HCT116 (cell line): ENCODE measurements at regions not wholly inside any gene's neighbourhood (a gene's known extent, or its start where the extent isn't known, plus 50 kb on each side); places are given as distances from the start of the nearest gene placed in this dataset.

ENCODE experiments used
- ATAC-seq: fragments of 200-7000 bp; cut with Tn5 transposase; 2 replicates; pipeline ENCODE4 v1.9.1; 2020; ENCODE audit warnings: mild to moderate bottlenecking, moderate library complexity
- BruUV-seq: library from RNA; stranded (reverse); fragments of 400-500 nt; replicated peaks from 2 replicates; lab custom pipeline; 2021; lab: Mats Ljungman, UMichigan
- CTCF ChIA-PET: fragments of 300-600 bp; sonication (Branson Sonifier 250); formaldehyde crosslinking; loops from one replicate; lab custom pipeline; 2021; ENCODE audit warnings: antibody characterized with exemption; lab: Charles Lee
- POLR2A ChIA-PET: fragments of 300-600, 350-600 bp; sonication (Branson Sonifier 250); formaldehyde crosslinking; loops from one replicate; lab custom pipeline; 2021; ENCODE audit warnings: antibody characterized with exemption; lab: Charles Lee
- RAD21 ChIA-PET, 2 experiments: fragments of 300-600 bp; sonication (Branson Sonifier 250); formaldehyde crosslinking; loops; one replicate each; lab custom pipeline; 2023; ENCODE audit warnings: low total read pairs in 2 of 2; ENCODE audit not compliant: uncharacterized antibody in 2 of 2, unreplicated experiment in 2 of 2, low non-redundant PET in 1 of 2; lab: Charles Lee
- DNase-seq: peaks from one replicate; pipeline ENCODE4 v3.0.0-alpha.2; 2010; ENCODE audit warnings: low read depth, low spot score
- H2AFZ ChIP-seq: fragments of 200-600 bp; shearing (Covaris generic), sonication (generic); 2 replicates; pipeline ENCODE4 v1.6.1; 2017; ENCODE audit warnings: low read depth, mixed run types, mixed read lengths, antibody characterized with exemption, low read length; ENCODE audit not compliant: poor library complexity, severe bottlenecking
- H3K27ac ChIP-seq: 2 replicates; pipeline ENCODE4 v1.5.1; 2012; ENCODE audit warnings: low read depth, low read length
- H3K27me3 ChIP-seq: fragments of 200-600 bp; sonication (generic); 2 replicates; pipeline ENCODE4 v1.6.1; 2016; ENCODE audit warnings: mixed run types, low read length, mixed read lengths; ENCODE audit not compliant: insufficient read depth
- H3K36me3 ChIP-seq, 2 experiments: fragments of 200-500 bp in 1 of 2; fragments of 200-600 bp in 1 of 2; sonication (Bioruptor generic) in 1 of 2; sonication (generic) in 1 of 2; 2 replicates each; pipeline versions ENCODE4 v1.5.1 to v1.6.1; 2014 to 2016; ENCODE audit warnings: low read length in 2 of 2, inconsistent platforms in 1 of 2, mixed read lengths in 1 of 2, mixed run types in 1 of 2; ENCODE audit not compliant: insufficient read depth in 2 of 2, control insufficient read depth in 1 of 2
- H3K4me1 ChIP-seq, 2 experiments: fragments of 200-600 bp in 1 of 2; sonication (generic) in 1 of 2; 2 replicates each; pipeline versions ENCODE4 v1.5.1 to v1.6.1; 2012 to 2017; ENCODE audit warnings: low read length in 2 of 2, inconsistent platforms in 1 of 2, mild to moderate bottlenecking in 1 of 2, mixed read lengths in 1 of 2, mixed run types in 1 of 2, moderate library complexity in 1 of 2; ENCODE audit not compliant: insufficient read depth in 2 of 2, control insufficient read depth in 1 of 2
- H3K4me2 ChIP-seq: fragments of 200-600 bp; sonication (generic); 2 replicates; pipeline ENCODE4 v1.6.1; 2017; ENCODE audit warnings: mixed run types, low read length, mixed read lengths
- H3K4me3 ChIP-seq, 2 experiments: fragments of 200-600 bp in 1 of 2; sonication (generic) in 1 of 2; replicated peaks in 1 of 2; 2 replicates each; pipeline ENCODE4 v1.5.1; 2011 to 2016; ENCODE audit warnings: low read length in 2 of 2, control low read depth in 1 of 2, low read depth in 1 of 2, mild to moderate bottlenecking in 1 of 2, mixed read lengths in 1 of 2, mixed run types in 1 of 2
- H3K79me2 ChIP-seq: fragments of 200-600 bp; sonication (generic); 2 replicates; pipeline ENCODE4 v1.6.1; 2017; ENCODE audit warnings: mild to moderate bottlenecking, mixed run types, low read length, moderate library complexity, mixed read lengths; ENCODE audit not compliant: insufficient read depth
- H3K9ac ChIP-seq: fragments of 200-600 bp; sonication (generic); 2 replicates; pipeline ENCODE4 v1.6.1; 2016; ENCODE audit warnings: low read length, mixed read lengths
- H3K9me2 ChIP-seq: fragments of 200-600 bp; sonication (generic), shearing (Covaris generic); 2 replicates; pipeline ENCODE4 v1.6.1; 2017; ENCODE audit warnings: mixed run types, mild to moderate bottlenecking, moderate library complexity; ENCODE audit not compliant: insufficient read depth
- H3K9me3 ChIP-seq, 2 experiments: fragments of 200-500 bp in 1 of 2; fragments of 200-600 bp in 1 of 2; sonication (Bioruptor generic) in 1 of 2; sonication (generic) in 1 of 2; 2 replicates each; pipeline ENCODE4 v1.6.1; 2014 to 2017; ENCODE audit warnings: low read length in 2 of 2, mixed read lengths in 2 of 2, inconsistent platforms in 1 of 2, low read depth in 1 of 2, mild to moderate bottlenecking in 1 of 2, mixed run types in 1 of 2, moderate library complexity in 1 of 2; ENCODE audit not compliant: control insufficient read depth in 1 of 2, insufficient read depth in 1 of 2
- H4K20me1 ChIP-seq: fragments of 200-600 bp; sonication (generic), shearing (Covaris generic); 2 replicates; pipeline ENCODE4 v1.6.1; 2017; ENCODE audit warnings: mixed run types, mild to moderate bottlenecking, moderate library complexity; ENCODE audit not compliant: insufficient read depth
- CEBPB ChIP-seq: IDR thresholded peaks from 2 replicates; pipeline ENCODE4 v1.6.1; 2012; ENCODE audit warnings: low read depth
- ELF1 ChIP-seq: IDR thresholded peaks from 2 replicates; pipeline ENCODE4 v1.6.1; 2012; ENCODE audit warnings: low read depth, borderline replicate concordance
- EZH2 ChIP-seq: fragments of 200-600 bp; sonication (generic); IDR thresholded peaks from 2 replicates; pipeline ENCODE4 v1.6.1; 2017; ENCODE audit warnings: antibody characterized with exemption, mixed run types
- EZH2phosphoT487 ChIP-seq: fragments of 200-600 bp; IDR thresholded peaks from 2 replicates; pipeline ENCODE4 v1.6.1; 2018; ENCODE audit warnings: antibody characterized with exemption, borderline replicate concordance
- JUND ChIP-seq: IDR thresholded peaks from 2 replicates; pipeline ENCODE4 v1.6.1; 2012
- POLR2A ChIP-seq: IDR thresholded peaks from 2 replicates; pipeline ENCODE4 v1.7.0; 2011; ENCODE audit warnings: borderline replicate concordance; ENCODE audit not compliant: insufficient read depth, insufficient read length; ENCODE audit errors: extremely low read depth
- POLR2AphosphoS5 ChIP-seq: IDR thresholded peaks from 2 replicates; pipeline ENCODE4 v1.6.1; 2011; ENCODE audit warnings: mild to moderate bottlenecking, low read depth, low read length, moderate library complexity
- RAD21 ChIP-seq: IDR thresholded peaks from 2 replicates; pipeline ENCODE4 v1.6.1; 2012; ENCODE audit warnings: low read depth, mild to moderate bottlenecking
- SIN3A ChIP-seq: IDR thresholded peaks from 2 replicates; pipeline ENCODE4 v1.6.1; 2012; ENCODE audit warnings: low read depth
- SP1 ChIP-seq: IDR thresholded peaks from 2 replicates; pipeline ENCODE4 v1.6.1; 2012; ENCODE audit warnings: low read depth
- SRF ChIP-seq: IDR thresholded peaks from 2 replicates; pipeline ENCODE4 v1.6.1; 2012; ENCODE audit warnings: low read depth
- TCF7L2 ChIP-seq: IDR thresholded peaks from 2 replicates; pipeline ENCODE4 v1.7.0; 2011; ENCODE audit warnings: borderline replicate concordance, inconsistent platforms; ENCODE audit not compliant: insufficient read depth, insufficient read length; ENCODE audit errors: extremely low read depth
- YY1 ChIP-seq: IDR thresholded peaks from 2 replicates; pipeline ENCODE4 v1.6.1; 2011; ENCODE audit warnings: low read length, low read depth, moderate library complexity, mild to moderate bottlenecking; ENCODE audit not compliant: insufficient replicate concordance; ENCODE audit errors: extremely low read depth
- ZFX ChIP-seq: fragments of 450-650 bp; IDR thresholded peaks from 2 replicates; pipeline ENCODE4 v1.6.1; 2017
- ZNF274 ChIP-seq: fragments of 200-500 bp; sonication (Bioruptor generic); IDR thresholded peaks from 2 replicates; pipeline ENCODE4 v1.6.1; 2014; ENCODE audit warnings: mild to moderate bottlenecking, low read depth, low read length, inconsistent platforms
- intact Hi-C: fragments of 100-400 bp; cut with micrococcal nuclease; formaldehyde crosslinking; loops from 2 replicates; pipeline ENCODE4 v1.10.0; 2022
- TF ChIP-seq, protein P1 (sequence below): IDR thresholded peaks from 2 replicates; pipeline ENCODE4 v1.6.1; 2012
- TF ChIP-seq, protein P2 (sequence below): IDR thresholded peaks from 2 replicates; pipeline ENCODE4 v1.6.1; 2012; ENCODE audit warnings: low read depth

DNA sequence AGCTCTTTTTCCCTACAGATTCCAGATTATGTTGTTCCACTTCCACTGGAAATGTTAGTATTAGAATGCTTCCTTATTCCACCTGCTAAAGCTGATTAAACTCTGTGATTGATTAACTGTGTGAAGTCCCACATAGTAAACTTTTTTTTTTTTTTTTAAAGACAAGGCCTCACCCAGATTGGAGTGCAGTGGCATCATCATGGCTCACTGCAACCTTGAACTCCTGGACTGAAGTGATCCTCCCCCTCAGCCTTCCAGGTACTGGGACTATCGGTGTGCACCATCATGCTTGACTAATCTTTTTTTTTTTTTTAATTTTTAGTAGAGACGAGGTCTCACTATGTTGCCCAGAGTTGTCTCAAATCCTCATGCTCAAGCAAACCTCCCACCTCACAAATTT lies 108.5 kb upstream of the RBMS1 start:
- Histone ChIP-seq H3K9ac (no peak overlapping the region), H3K4me2 (no peak overlapping the region), H3K36me3 (no peaks in the 10 kb centered on the region), H3K27me3 (no peaks in the 10 kb centered on the region), H3K4me3 (no peak overlapping the region), H3K27ac (no peak overlapping the region), H2AFZ (no peak overlapping the region), H3K9me3 (no peaks in the 10 kb centered on the region), H3K4me1 (no peaks in the 10 kb centered on the region), H3K79me2 (no peaks in the 10 kb centered on the region), H4K20me1 (no peaks in the 10 kb centered on the region), H3K9me2 (no peaks in the 10 kb centered on the region)
- ATAC-seq (no peak), DNase-seq (no peak)
- CTCF ChIA-PET = no interaction called here
- no peak for TF ChIP-seq POLR2A
- no peak for TF ChIP-seq EZH2
- no peak for TF ChIP-seq RAD21
- TF ChIP-seq JUND = no peak
- no peak for TF ChIP-seq CEBPB
- TF ChIP-seq ZFX = no peak
- no peak for TF ChIP-seq ZNF274
- no peak for TF ChIP-seq SP1
- no peak for TF ChIP-seq SRF
- TF ChIP-seq, protein P1, sequence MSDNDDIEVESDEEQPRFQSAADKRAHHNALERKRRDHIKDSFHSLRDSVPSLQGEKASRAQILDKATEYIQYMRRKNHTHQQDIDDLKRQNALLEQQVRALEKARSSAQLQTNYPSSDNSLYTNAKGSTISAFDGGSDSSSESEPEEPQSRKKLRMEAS = no peak
- no peak for TF ChIP-seq TCF7L2
- TF ChIP-seq YY1 = no peak
- no peak for TF ChIP-seq EZH2phosphoT487
- TF ChIP-seq, protein P2, sequence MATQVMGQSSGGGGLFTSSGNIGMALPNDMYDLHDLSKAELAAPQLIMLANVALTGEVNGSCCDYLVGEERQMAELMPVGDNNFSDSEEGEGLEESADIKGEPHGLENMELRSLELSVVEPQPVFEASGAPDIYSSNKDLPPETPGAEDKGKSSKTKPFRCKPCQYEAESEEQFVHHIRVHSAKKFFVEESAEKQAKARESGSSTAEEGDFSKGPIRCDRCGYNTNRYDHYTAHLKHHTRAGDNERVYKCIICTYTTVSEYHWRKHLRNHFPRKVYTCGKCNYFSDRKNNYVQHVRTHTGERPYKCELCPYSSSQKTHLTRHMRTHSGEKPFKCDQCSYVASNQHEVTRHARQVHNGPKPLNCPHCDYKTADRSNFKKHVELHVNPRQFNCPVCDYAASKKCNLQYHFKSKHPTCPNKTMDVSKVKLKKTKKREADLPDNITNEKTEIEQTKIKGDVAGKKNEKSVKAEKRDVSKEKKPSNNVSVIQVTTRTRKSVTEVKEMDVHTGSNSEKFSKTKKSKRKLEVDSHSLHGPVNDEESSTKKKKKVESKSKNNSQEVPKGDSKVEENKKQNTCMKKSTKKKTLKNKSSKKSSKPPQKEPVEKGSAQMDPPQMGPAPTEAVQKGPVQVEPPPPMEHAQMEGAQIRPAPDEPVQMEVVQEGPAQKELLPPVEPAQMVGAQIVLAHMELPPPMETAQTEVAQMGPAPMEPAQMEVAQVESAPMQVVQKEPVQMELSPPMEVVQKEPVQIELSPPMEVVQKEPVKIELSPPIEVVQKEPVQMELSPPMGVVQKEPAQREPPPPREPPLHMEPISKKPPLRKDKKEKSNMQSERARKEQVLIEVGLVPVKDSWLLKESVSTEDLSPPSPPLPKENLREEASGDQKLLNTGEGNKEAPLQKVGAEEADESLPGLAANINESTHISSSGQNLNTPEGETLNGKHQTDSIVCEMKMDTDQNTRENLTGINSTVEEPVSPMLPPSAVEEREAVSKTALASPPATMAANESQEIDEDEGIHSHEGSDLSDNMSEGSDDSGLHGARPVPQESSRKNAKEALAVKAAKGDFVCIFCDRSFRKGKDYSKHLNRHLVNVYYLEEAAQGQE = no peak
- TF ChIP-seq ELF1 = no peak
- TF ChIP-seq SIN3A = no peak
- TF ChIP-seq POLR2AphosphoS5 = no peak
- BruUV-seq = no TSS peak
- RAD21 ChIA-PET = no interaction called here
- POLR2A ChIA-PET = no interaction called here
- intact Hi-C loops = no loop called here
